ENCODE measurements at regions not wholly inside any gene's neighbourhood (a gene's known extent, or its start where the extent isn't known, plus 50 kb on each side); places are given as distances from the start of the nearest gene placed in this dataset.

DNA sequence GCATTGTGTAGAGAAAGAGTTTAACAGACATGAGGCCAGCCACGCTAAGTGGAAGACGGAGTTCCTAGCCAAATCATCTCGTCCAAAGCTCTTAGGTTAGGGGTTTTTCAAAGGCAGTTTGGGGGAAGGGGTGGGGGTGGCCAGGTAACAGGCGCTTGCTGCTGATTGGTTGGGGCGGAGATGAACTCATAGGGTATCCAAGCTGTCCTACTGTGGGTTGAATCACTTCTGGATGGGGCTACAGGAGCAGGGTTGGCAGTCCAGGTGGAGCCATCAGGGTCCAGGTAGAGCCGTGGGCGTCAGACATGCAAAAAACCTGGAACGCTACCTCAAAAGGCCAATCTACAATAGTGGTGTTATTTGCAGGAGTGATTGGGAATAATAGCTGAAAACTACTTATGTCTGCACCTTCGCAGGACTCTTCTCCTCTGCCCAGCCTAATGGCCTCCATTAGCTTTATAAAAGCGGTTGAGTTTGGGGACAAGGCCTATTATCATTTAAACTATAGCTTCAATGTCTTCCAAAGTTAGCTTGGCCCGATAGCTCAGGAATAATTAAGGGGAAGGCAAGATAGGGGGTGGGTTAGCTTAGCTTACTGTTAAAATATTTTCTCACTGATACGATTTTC is 579.6 kb downstream of the NLGN4X start:
- H3K4me2 ChIP-seq: no peak overlapping the region
- no peak overlapping the region for H3K4me3 ChIP-seq
- no peaks in the 10 kb centered on the region for H3K36me3 ChIP-seq
- TF ChIP-seq Cebpa-rat (IDR thresholded peaks at IDR 0.05): no peak
- no peaks in the 10 kb centered on the region for H4K20me1 ChIP-seq
- no peaks in the 10 kb centered on the region for H3K27me3 ChIP-seq
- H3K9me3 ChIP-seq: no peaks in the 10 kb centered on the region; the same call in 1 of the 2 replicates
- H3K27ac ChIP-seq: no peak overlapping the region
- peaks cover 24% of the 10 kb centered on the region for H3K4me1 ChIP-seq
- H3K9ac ChIP-seq: no peak overlapping the region

DNA sequence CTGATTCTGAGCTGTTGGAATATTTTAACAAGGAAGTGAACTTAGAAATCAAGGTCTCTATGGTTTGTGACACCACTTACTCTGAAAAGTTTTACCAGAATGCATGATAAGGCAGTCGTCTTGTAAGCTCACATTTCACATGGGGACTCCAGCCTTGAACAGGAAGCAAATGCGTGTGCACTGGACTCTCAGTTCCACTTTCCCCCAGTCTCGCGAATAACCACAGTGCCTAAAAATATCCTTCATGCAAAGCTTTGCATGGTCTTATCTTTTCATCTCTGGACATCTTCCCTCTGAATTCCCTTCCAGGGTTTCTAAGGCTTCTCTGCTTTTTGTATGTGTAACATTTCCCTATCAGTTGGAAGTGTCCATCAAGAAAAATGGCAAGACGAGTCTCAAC is 581.8 kb downstream of the NLGN4X start:
- H3K9ac ChIP-seq: no peak overlapping the region; the same call in 1 of the 2 replicates

DNA sequence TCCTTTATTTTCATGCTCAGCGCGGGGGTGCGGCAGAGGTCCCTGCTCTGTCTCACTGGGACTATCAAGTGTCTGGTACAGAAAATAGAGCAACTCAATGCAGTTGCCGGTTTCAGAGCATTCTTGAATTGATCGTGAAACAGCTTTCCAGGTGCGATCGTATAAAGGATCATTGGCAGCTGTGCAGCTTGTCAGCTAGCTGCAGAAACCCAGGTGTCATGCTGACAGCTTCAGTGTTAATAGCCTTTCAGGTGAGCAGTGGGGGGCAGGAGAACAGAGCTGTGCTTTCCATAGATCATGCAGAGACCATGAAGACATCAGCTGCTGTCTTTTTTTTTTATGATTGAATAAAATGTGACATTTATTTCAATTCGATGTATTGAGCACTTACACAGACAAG is 583.9 kb downstream of the NLGN4X start:
- H3K4me3 ChIP-seq: no peak overlapping the region
- H3K27ac ChIP-seq: no peak overlapping the region

More for the DNA sequence above, 581.8 kb downstream of the NLGN4X start:
- no peak for TF ChIP-seq Cebpa-rat (IDR thresholded peaks at IDR 0.05)
- Histone ChIP-seq H3K4me1 (peaks cover 24% of the 10 kb centered on the region), H3K4me2 (peak overlapping the region; percentile 57), H3K27me3 (no peaks in the 10 kb centered on the region), H4K20me1 (no peaks in the 10 kb centered on the region), H3K9me3 (no peaks in the 10 kb centered on the region), H3K4me3 (no peak overlapping the region), H3K36me3 (no peaks in the 10 kb centered on the region), H3K27ac (no peak overlapping the region; the same call in 1 of the 2 replicates)

DNA sequence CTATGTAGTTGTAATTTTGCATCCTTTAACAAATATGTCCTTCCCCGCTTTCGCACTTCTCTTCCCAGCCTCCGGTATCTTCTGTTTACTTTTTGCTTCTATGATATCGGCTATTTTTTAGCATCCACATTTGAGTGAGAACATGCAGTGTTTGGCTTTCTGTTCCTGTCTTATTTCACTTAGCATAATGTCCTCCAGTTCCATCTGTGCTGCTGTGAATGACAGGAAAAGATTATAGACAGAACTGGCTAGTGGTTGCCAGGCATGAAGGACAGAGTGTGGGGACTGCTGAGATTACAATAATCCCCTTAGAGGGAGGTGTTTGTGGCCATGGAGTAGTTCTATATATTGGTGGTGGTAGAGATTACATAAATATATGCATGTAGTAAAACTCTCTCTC is 588.6 kb downstream of the NLGN4X start:
- no peak overlapping the region for H3K4me2 ChIP-seq
- no peak for TF ChIP-seq Cebpa-rat (IDR thresholded peaks at IDR 0.05)

More for the DNA sequence above, 583.9 kb downstream of the NLGN4X start:
- peaks cover 24% of the 10 kb centered on the region for H3K4me1 ChIP-seq
- TF ChIP-seq Cebpa-rat (IDR thresholded peaks at IDR 0.05): no peak
- H3K4me2 ChIP-seq: no peak overlapping the region
- no peaks in the 10 kb centered on the region for H3K9me3 ChIP-seq
- no peaks in the 10 kb centered on the region for H3K36me3 ChIP-seq
- H3K9ac ChIP-seq: no peak overlapping the region
- H3K27me3 ChIP-seq: no peaks in the 10 kb centered on the region
- H4K20me1 ChIP-seq: no peaks in the 10 kb centered on the region

DNA sequence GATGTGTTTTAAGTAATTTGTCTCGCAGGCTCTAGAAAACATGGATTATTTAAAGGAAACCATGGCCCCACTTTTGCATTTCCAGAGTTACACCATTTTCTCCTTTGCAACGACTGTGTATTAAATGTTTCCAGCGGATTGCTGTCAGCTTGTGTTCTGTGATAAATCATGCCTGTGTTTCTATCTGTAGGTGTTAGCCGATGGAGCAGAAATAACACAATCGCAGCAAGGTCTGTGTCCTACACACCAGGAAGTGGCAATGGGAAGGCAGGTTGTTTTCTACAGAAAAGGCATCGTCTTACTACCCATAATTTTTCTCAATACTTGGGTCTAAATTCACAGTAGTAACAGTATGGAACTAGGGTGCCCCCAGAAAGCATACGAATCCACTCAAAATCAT is 590.1 kb downstream of the NLGN4X start:
- TF ChIP-seq Cebpa-rat (IDR thresholded peaks at IDR 0.05): no peak
- H3K9me3 ChIP-seq: no peaks in the 10 kb centered on the region
- H3K4me2 ChIP-seq: no peak overlapping the region
- H4K20me1 ChIP-seq: no peaks in the 10 kb centered on the region
- H3K4me3 ChIP-seq: no peak overlapping the region
- H3K36me3 ChIP-seq: no peaks in the 10 kb centered on the region
- H3K4me1 ChIP-seq: peaks cover 3% of the 10 kb centered on the region; the same call in 1 of the 2 replicates
- no peak overlapping the region for H3K27ac ChIP-seq
- no peaks in the 10 kb centered on the region for H3K27me3 ChIP-seq
- no peak overlapping the region for H3K9ac ChIP-seq

More for the DNA sequence above, 588.6 kb downstream of the NLGN4X start:
- no peaks in the 10 kb centered on the region for H4K20me1 ChIP-seq
- no peaks in the 10 kb centered on the region for H3K4me1 ChIP-seq
- no peak overlapping the region for H3K9ac ChIP-seq
- no peak overlapping the region for H3K4me3 ChIP-seq
- H3K9me3 ChIP-seq: no peaks in the 10 kb centered on the region
- H3K27ac ChIP-seq: no peak overlapping the region
- H3K27me3 ChIP-seq: no peaks in the 10 kb centered on the region
- H3K36me3 ChIP-seq: no peaks in the 10 kb centered on the region

DNA sequence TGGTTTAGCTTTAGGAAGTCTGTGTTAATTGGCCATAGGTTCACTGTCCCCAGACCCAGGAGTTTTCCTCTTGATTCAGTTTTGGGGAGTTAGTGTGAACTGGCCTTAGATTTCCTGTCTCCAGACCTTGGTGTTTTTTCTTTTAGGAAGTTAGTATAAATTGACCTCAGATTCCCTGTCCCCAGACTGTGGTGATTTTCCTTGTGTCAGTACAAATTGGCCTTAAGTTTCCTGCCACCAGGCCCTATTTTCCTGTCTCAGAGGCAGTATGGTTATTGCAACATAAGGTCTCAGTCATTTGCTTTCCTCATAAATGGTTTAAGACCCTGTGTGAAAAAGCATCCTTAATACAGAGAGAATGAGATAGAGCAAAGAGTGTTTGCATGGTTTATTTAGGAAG is 595.8 kb downstream of the NLGN4X start:
- Histone ChIP-seq H3K4me1 (peaks cover 7% of the 10 kb centered on the region; the same call in 1 of the 2 replicates), H4K20me1 (no peaks in the 10 kb centered on the region), H3K9me3 (no peaks in the 10 kb centered on the region), H3K4me2 (no peak overlapping the region), H3K27ac (no peak overlapping the region), H3K9ac (no peak overlapping the region), H3K36me3 (no peaks in the 10 kb centered on the region), H3K27me3 (no peaks in the 10 kb centered on the region), H3K4me3 (no peak overlapping the region)
- TF ChIP-seq Cebpa-rat (IDR thresholded peaks at IDR 0.05): no peak

DNA sequence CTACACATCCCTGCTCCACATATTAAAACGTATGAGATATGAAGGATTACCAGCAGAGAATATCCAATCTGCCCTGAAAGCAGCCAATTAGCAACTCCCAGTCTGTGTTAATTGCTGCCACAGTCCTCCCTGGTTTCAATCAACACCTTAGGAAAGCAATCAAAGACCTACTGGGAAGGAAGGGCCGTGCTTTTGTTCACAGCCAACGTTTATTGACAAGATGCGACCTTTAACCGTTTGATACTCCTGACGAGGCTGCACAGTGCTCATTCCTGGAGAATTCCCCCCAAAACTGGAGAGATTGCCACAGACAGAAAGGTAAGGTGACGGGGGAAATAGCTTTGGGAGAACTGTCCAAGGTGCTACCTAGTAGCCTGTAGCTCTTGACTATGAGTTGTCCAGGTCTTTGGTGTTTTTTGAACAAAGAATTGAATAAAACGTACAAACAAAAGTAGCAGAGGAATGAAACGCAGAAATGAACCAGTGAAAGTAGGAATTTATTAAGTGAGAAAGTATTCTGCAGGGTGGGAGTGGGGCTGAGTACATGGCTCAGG is 596.5 kb downstream of the NLGN4X start:
- no peak for TF ChIP-seq Cebpa-rat (IDR thresholded peaks at IDR 0.05)
- H3K4me2 ChIP-seq: no peak overlapping the region

DNA sequence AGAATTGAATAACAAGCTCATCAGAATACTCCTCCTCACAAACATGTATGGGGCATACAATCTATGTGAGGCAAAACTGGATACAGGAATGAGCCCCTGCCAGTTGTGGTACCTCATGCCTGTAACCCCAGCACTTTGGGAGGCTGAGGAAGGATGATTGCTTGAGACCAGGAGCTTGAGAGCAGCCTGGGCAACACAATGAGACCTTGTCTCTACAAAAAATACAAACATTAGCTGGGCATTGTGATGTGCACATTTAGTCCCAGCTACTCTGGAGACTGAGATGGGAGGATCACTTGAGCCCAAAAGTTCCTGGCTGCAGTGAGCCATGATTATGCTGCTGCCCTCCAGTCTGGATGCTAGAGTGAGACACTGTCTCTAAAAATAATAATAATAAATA is 611.0 kb downstream of the NLGN4X start:
- no peak for TF ChIP-seq Cebpa-rat (IDR thresholded peaks at IDR 0.05)
- no peaks in the 10 kb centered on the region for H3K36me3 ChIP-seq
- no peak overlapping the region for H3K27ac ChIP-seq
- H3K4me1 ChIP-seq: no peaks in the 10 kb centered on the region
- no peaks in the 10 kb centered on the region for H3K9me3 ChIP-seq
- H4K20me1 ChIP-seq: no peaks in the 10 kb centered on the region
- no peaks in the 10 kb centered on the region for H3K27me3 ChIP-seq
- H3K4me2 ChIP-seq: no peak overlapping the region
- no peak overlapping the region for H3K9ac ChIP-seq
- H3K4me3 ChIP-seq: no peak overlapping the region

More for the DNA sequence above, 596.5 kb downstream of the NLGN4X start:
- Histone ChIP-seq H3K9me3 (no peaks in the 10 kb centered on the region), H3K9ac (no peak overlapping the region), H3K27ac (no peak overlapping the region), H4K20me1 (no peaks in the 10 kb centered on the region), H3K4me1 (peaks cover 7% of the 10 kb centered on the region; the same call in 1 of the 2 replicates), H3K27me3 (no peaks in the 10 kb centered on the region), H3K36me3 (no peaks in the 10 kb centered on the region), H3K4me3 (no peak overlapping the region)

DNA sequence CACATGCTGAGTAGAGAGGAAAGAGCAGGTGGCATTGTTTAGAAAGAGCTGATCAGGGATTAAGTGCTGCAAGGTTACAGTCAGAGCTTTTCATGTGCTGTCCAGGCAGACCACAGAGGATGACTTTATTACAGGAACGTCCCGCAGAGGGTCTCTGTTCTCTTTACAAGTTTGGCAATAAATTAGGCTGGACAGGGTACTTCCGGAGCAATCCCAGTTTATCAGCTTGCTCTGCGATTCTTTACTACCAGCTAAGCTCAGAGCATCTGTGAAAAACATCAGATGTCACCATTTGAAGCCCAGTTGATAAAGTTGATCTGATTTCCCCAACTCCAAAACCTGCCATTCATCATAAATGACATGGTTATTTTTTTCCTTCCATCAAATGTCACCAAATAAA is 633.1 kb downstream of the NLGN4X start:
- Histone ChIP-seq H3K4me2 (peak overlapping the region; percentile 47; the same call in 1 of the 2 replicates), H3K4me3 (no peak overlapping the region), H3K9me3 (peaks cover 21% of the 10 kb centered on the region), H3K27me3 (no peaks in the 10 kb centered on the region), H3K36me3 (no peaks in the 10 kb centered on the region), H4K20me1 (no peaks in the 10 kb centered on the region), H3K9ac (no peak overlapping the region), H3K4me1 (peaks cover 16% of the 10 kb centered on the region), H3K27ac (no peak overlapping the region)
- TF ChIP-seq Cebpa-rat (IDR thresholded peaks at IDR 0.05): no peak

DNA sequence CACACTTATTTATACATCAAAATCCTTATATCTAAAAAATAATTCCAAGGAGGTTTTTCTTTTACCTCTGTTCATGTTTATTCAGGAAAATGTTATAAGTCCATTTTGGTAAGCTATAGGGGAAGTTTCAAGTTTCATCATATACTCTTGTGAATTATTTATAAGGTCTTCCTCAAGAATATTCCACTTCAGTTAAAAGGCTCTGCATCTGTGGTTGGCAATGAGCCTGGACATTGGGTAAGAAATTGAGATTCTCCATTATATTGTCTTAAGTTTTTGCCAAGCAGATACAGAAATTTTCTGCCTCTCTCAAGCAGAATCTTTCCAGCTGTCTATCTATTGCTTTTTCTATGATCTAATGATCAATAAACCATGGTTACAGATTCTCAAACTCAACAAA is 641.9 kb downstream of the NLGN4X start:
- H3K4me1 ChIP-seq: no peaks in the 10 kb centered on the region
- H4K20me1 ChIP-seq: no peaks in the 10 kb centered on the region
- H3K4me2 ChIP-seq: no peak overlapping the region
- TF ChIP-seq Cebpa-rat (IDR thresholded peaks at IDR 0.05): no peak
- H3K9ac ChIP-seq: no peak overlapping the region
- H3K27ac ChIP-seq: no peak overlapping the region
- H3K4me3 ChIP-seq: no peak overlapping the region
- H3K9me3 ChIP-seq: no peaks in the 10 kb centered on the region
- no peaks in the 10 kb centered on the region for H3K27me3 ChIP-seq
- H3K36me3 ChIP-seq: no peaks in the 10 kb centered on the region
